HepG2 (cell line): ENCODE measurements at regions not wholly inside any gene's neighbourhood (a gene's known extent, or its start where the extent isn't known, plus 50 kb on each side); places are given as distances from the start of the nearest gene placed in this dataset.

Source experiments
- ATAC-seq: fragments of 200-7000 bp; cut with Tn5 transposase; 3 replicates; pipeline ENCODE4 v1.9.1; 2020; ENCODE audit warnings: mild to moderate bottlenecking, moderate library complexity
- BruUV-seq: library from RNA; stranded (reverse); fragments of 400-500 nt; replicated peaks from 2 replicates; lab custom pipeline; 2021; lab: Mats Ljungman, UMichigan
- CTCF ChIA-PET: fragments of 300-600 bp; formaldehyde crosslinking; extraction: SDS; loops from one replicate; lab custom pipeline; 2021; ENCODE audit warnings: low total read pairs, inconsistent platforms, low intra/inter-chr PET ratio; lab: Yijun Ruan, JAX
- POLR2A ChIA-PET: fragments of 350-600 bp; sonication (Branson Sonifier 250); formaldehyde crosslinking; loops from one replicate; lab custom pipeline; 2020; ENCODE audit warnings: antibody characterized with exemption, inconsistent platforms; lab: Yijun Ruan, JAX
- DNase-seq: peaks from one replicate; pipeline ENCODE4 v3.0.0-alpha.2; 2015; ENCODE audit warnings: low spot score
- FAIRE-seq: peaks from 3 replicates; lab custom pipeline; 2011; peaks lifted over from hg19 to GRCh38; lab: Jason Lieb, UNC
- H2AFZ ChIP-seq: one replicate; pipeline ENCODE4 v1.6.1; 2011; ENCODE audit warnings: low read length, inconsistent platforms
- H3K27ac ChIP-seq: fragments of 300-600 bp; 3 replicates; pipeline ENCODE4 v1.8.0; 2011; ENCODE audit warnings: mixed run types, mild to moderate bottlenecking, mixed read lengths, low read length, inconsistent platforms; ENCODE audit not compliant: insufficient read depth; ENCODE audit errors: extremely low read length
- H3K27me3 ChIP-seq, 2 experiments: fragments of 200-600 bp in 1 of 2; 2 replicates in 1 of 2; 3 replicates in 1 of 2; pipeline versions ENCODE4 v1.6.0 to v1.8.0; 2011; ENCODE audit warnings: low read length in 2 of 2, mild to moderate bottlenecking in 2 of 2, moderate library complexity in 2 of 2, inconsistent platforms in 1 of 2; ENCODE audit not compliant: insufficient read depth in 2 of 2, control insufficient read depth in 1 of 2
- H3K36me3 ChIP-seq, 2 experiments: fragments of 200-600 bp in 1 of 2; replicated peaks in 1 of 2; 2 replicates in 1 of 2; 3 replicates in 1 of 2; pipeline versions ENCODE4 v1.5.1 to v1.8.0; 2011; ENCODE audit warnings: low read length in 2 of 2, inconsistent platforms in 1 of 2; ENCODE audit not compliant: insufficient read depth in 2 of 2, control insufficient read depth in 1 of 2
- H3K4me1 ChIP-seq: 2 replicates; pipeline ENCODE4 v1.5.1; 2012; ENCODE audit warnings: low read length, inconsistent platforms; ENCODE audit not compliant: insufficient read depth
- H3K4me2 ChIP-seq: 2 replicates; pipeline ENCODE4 v1.6.0; 2011; ENCODE audit warnings: low read depth, low read length, inconsistent platforms
- H3K4me3 ChIP-seq, 3 experiments: fragments of 200-600 bp in 1 of 3; sonication (generic), shearing (Covaris generic) in 1 of 3; replicated peaks in 1 of 3; 2 replicates each; pipeline ENCODE4 v1.5.1; 2011 to 2016; ENCODE audit warnings: low read length in 3 of 3, inconsistent platforms in 2 of 3, low read depth in 2 of 3, mild to moderate bottlenecking in 2 of 3, control low read depth in 1 of 3, mixed read lengths in 1 of 3; ENCODE audit not compliant: insufficient read depth in 1 of 3
- H3K79me2 ChIP-seq: one replicate; pipeline ENCODE4 v1.6.1; 2011; ENCODE audit warnings: low read length, inconsistent platforms; ENCODE audit not compliant: insufficient read depth
- H3K9ac ChIP-seq: 2 replicates; pipeline ENCODE4 v1.6.0; 2011; ENCODE audit warnings: mild to moderate bottlenecking, low read depth, low read length, inconsistent platforms; ENCODE audit not compliant: insufficient read depth
- H3K9me3 ChIP-seq: 2 replicates; pipeline ENCODE4 v1.5.1; 2012; ENCODE audit warnings: mild to moderate bottlenecking, low read length
- H4K20me1 ChIP-seq: 2 replicates; pipeline ENCODE4 v1.6.0; 2011; ENCODE audit warnings: inconsistent platforms, mild to moderate bottlenecking, low read length, moderate library complexity; ENCODE audit not compliant: insufficient read depth
- ARNT ChIP-seq: fragments of 450-650 bp; IDR thresholded peaks from 2 replicates; pipeline ENCODE4 v1.6.1; 2017
- CBX1 ChIP-seq: IDR thresholded peaks from one replicate; pipeline ENCODE4 v1.6.1; 2016; ENCODE audit warnings: antibody characterized with exemption, low read depth
- FOXP4 ChIP-seq: sonication (generic); formaldehyde crosslinking; IDR thresholded peaks from 2 replicates; pipeline ENCODE4 v1.4.0; 2020; ENCODE audit warnings: missing genetic modification reagents
- GATA4 ChIP-seq: sonication (generic); IDR thresholded peaks from 2 replicates; pipeline ENCODE4 v1.6.1; 2016; ENCODE audit warnings: antibody characterized with exemption, low read depth, borderline replicate concordance
- JDP2 ChIP-seq: sonication (generic); formaldehyde crosslinking; IDR thresholded peaks from 2 replicates; pipeline ENCODE4 v1.8.1; 2022; ENCODE audit warnings: missing genetic modification reagents, borderline replicate concordance
- MIER3 ChIP-seq: IDR thresholded peaks from 2 replicates; pipeline ENCODE4 v1.6.1; 2016; ENCODE audit warnings: missing compliant biosample characterization, borderline replicate concordance
- MLLT10 ChIP-seq: sonication (generic); formaldehyde crosslinking; IDR thresholded peaks from 2 replicates; pipeline ENCODE4 v1.4.0; 2020; ENCODE audit warnings: missing genetic modification reagents
- RAD21 ChIP-seq: fragments of 450-650 bp; formaldehyde crosslinking; IDR thresholded peaks from 2 replicates; pipeline ENCODE4 v1.5.0; 2020; ENCODE audit warnings: mild to moderate bottlenecking
- SOX6 ChIP-seq, 2 experiments: fragments of 450-650 bp in 1 of 2; sonication (generic) in 1 of 2; formaldehyde crosslinking in 1 of 2; IDR thresholded peaks; 2 replicates each; pipeline versions ENCODE4 v1.4.0 to v1.6.1; 2017 to 2020; ENCODE audit warnings: antibody characterized with exemption in 1 of 2, mild to moderate bottlenecking in 1 of 2, missing genetic modification reagents in 1 of 2
- ZFP41 ChIP-seq: sonication (generic); formaldehyde crosslinking; IDR thresholded peaks from 2 replicates; pipeline ENCODE4 v1.4.0; 2020; ENCODE audit warnings: mild to moderate bottlenecking, missing genetic modification reagents, borderline replicate concordance
- ZNF691 ChIP-seq: sonication (generic); formaldehyde crosslinking; IDR thresholded peaks from 2 replicates; pipeline ENCODE4 v1.4.0; 2020; ENCODE audit warnings: missing genetic modification reagents, low read depth, mild to moderate bottlenecking, borderline replicate concordance
- ZNF737 ChIP-seq: sonication (generic); formaldehyde crosslinking; IDR thresholded peaks from 2 replicates; pipeline ENCODE4 v1.5.0; 2020; ENCODE audit warnings: missing genetic modification reagents, mild to moderate bottlenecking, borderline replicate concordance
- ZNF792 ChIP-seq: IDR thresholded peaks from 2 replicates; pipeline ENCODE4 v1.6.1; 2016
- ZSCAN21 ChIP-seq: sonication (generic); formaldehyde crosslinking; IDR thresholded peaks from 2 replicates; pipeline ENCODE4 v1.8.0; 2022; ENCODE audit warnings: mild to moderate bottlenecking, missing genetic modification reagents, moderate library complexity, borderline replicate concordance
- WGBS: methylation state at CpG from one replicate; pipeline ENCODE4 v1.1.6; 2017; ENCODE audit warnings: low lambda C conversion rate; 5-methylcytosine and 5-hydroxymethylcytosine counted together
- in situ Hi-C: cut with HindIII; loops from 2 replicates; pipeline ENCODE4 v1.10.0; 2017; ENCODE audit warnings: low pct_unique_long_range_greater_than_20kb; ENCODE audit not compliant: extremely low pct_ligation_motif_present
- intact Hi-C: fragments of 100-400 bp; cut with micrococcal nuclease; formaldehyde crosslinking; loops from one replicate; pipeline ENCODE4 v1.10.0; 2022; ENCODE audit not compliant: unreplicated experiment

- H3K36me3 ChIP-seq = no peaks in the 10 kb centered on the region
- no peaks in the 10 kb centered on the region for H3K79me2 ChIP-seq
- CTCF ChIA-PET = no interaction called here
- H3K9ac ChIP-seq = no peak overlapping the region
- FAIRE-seq (no peak), ATAC-seq (no peak), DNase-seq (no peak)
- H2AFZ ChIP-seq = no peak overlapping the region
- in situ Hi-C loops (no loop called here), intact Hi-C loops (no loop called here)
- no peaks in the 10 kb centered on the region for H4K20me1 ChIP-seq
- H3K4me1 ChIP-seq = no peaks in the 10 kb centered on the region
- H3K27me3 ChIP-seq = no peaks in the 10 kb centered on the region
- no peak overlapping the region for H3K27ac ChIP-seq
- TF ChIP-seq MIER3 (CRISPR knock-in tag) (no peak), ARNT (no peak), GATA4 (no peak), ZNF792 (CRISPR knock-in tag) (no peak), RAD21 (no peak), ZSCAN21 (CRISPR knock-in tag) (no peak), MLLT10 (no peak), FOXP4 (CRISPR knock-in tag) (no peak)
- POLR2A ChIA-PET = no interaction called here
- 1% methylated on average over 2 of the region's 2 CpGs for WGBS
- H3K9me3 ChIP-seq = peaks cover 96% of the 10 kb centered on the region
- BruUV-seq = no TSS peak
- no peak overlapping the region for H3K4me2 ChIP-seq
- no peak overlapping the region for H3K4me3 ChIP-seq
Measured at GRCh38 chr14:30077946-30078345, 150.3 kb upstream of the PRKD1 start.

GRCh38 chr14:30078811-30079402 lies 151.3 kb upstream of the PRKD1 start:
- no peaks in the 10 kb centered on the region for H3K36me3 ChIP-seq
- no peak for ATAC-seq
- H3K4me3 ChIP-seq = no peak overlapping the region
- no peaks in the 10 kb centered on the region for H3K27me3 ChIP-seq
- intact Hi-C loops = no loop called here
- POLR2A ChIA-PET = no interaction called here
- TF ChIP-seq ZNF691 (no peak), ZSCAN21 (CRISPR knock-in tag) (no peak), MIER3 (CRISPR knock-in tag) (no peak), ZNF737 (no peak), ZFP41 (no peak), SOX6 (IDR thresholded peaks at IDR 0.05) (no peak), SOX6 (CRISPR knock-in tag; IDR thresholded peaks at IDR 0.05) (no peak), JDP2 (CRISPR knock-in tag) (no peak), CBX1 (no peak)
- TF ChIP-seq, all 625 proteins: peak for 0
- WGBS = 26% methylated on average over 8 of the region's 8 CpGs
- Histone ChIP-seq H3K79me2 (no peaks in the 10 kb centered on the region), H2AFZ (no peak overlapping the region), H4K20me1 (no peaks in the 10 kb centered on the region), H3K9me3 (peaks cover 96% of the 10 kb centered on the region), H3K4me2 (no peak overlapping the region), H3K9ac (no peak overlapping the region), H3K4me1 (no peaks in the 10 kb centered on the region), H3K27ac (no peak overlapping the region)
- CTCF ChIA-PET = no interaction called here
- DNase-seq (no peak), FAIRE-seq (no peak)
- no TSS peak for BruUV-seq
- in situ Hi-C loops = no loop called here
